ENCODE measurements at regions not wholly inside any gene's neighbourhood (a gene's known extent, or its start where the extent isn't known, plus 50 kb on each side); places are given as distances from the start of the nearest gene placed in this dataset.

GRCh38 chr6:43951756-43952675 lies 175.2 kb downstream of the MRPL14 start:
- TF ChIP-seq POLR2AphosphoS5 (IDR thresholded peaks at IDR 0.05): no peak
- intact Hi-C loops (cut with DNase I): loop anchor here (2.0 kb wide), 1 partner anchor 183 kb away; no protein-coding TSS in a partner anchor
- Histone ChIP-seq H3K27me3 (replicated peaks; ENCODE audit: insufficient read depth) (no peaks in the 10 kb centered on the region), H3K4me3 (no peak overlapping the region), H3K4me1 (replicated peaks) (no peaks in the 10 kb centered on the region), H3K9me3 (no peaks in the 10 kb centered on the region), H3K27ac (no peak overlapping the region), H3K36me3 (no peaks in the 10 kb centered on the region)
- no peak for DNase-seq (ENCODE audit: low spot score)
- 91% methylated on average over 8 of the region's 8 CpGs for WGBS

- intact Hi-C loops (cut with DNase I): loop anchor here (2.0 kb wide), 1 partner anchor 182 kb away; no protein-coding TSS in a partner anchor
- Histone ChIP-seq H3K27ac (no peak overlapping the region), H3K27me3 (replicated peaks; ENCODE audit: insufficient read depth) (no peaks in the 10 kb centered on the region), H3K36me3 (no peaks in the 10 kb centered on the region), H3K4me1 (replicated peaks) (no peaks in the 10 kb centered on the region), H3K9me3 (no peaks in the 10 kb centered on the region), H3K4me3 (no peak overlapping the region)
- WGBS: 88% methylated on average over 4 of the region's 5 CpGs
- TF ChIP-seq CTCF (IDR thresholded peaks at IDR 0.05) (peak in 1 of 4 experiments; percentile 27), POLR2AphosphoS5 (IDR thresholded peaks at IDR 0.05) (no peak)
- DNase-seq (ENCODE audit: low spot score): no peak
Observed at GRCh38 chr6:43951063-43951755, 176.0 kb downstream of the MRPL14 start.

DNA sequence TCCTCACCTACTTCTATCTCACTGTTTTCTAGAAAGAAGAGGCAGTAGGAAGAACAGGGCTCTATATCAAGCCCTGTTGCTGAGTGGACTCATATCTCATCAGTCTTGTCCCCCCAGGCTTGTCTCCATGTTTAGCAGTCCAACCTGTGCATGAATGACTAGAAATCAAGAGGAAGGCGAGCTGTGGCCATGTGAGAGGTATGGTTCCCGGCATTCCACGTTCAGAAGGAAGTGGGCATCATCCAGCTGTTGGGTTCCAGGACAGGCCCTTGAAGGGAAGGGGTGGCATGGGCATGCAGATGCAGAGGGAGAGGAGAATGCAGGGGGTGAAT lies 176.6 kb downstream of the MRPL14 start:
- no peak for TF ChIP-seq POLR2A (IDR thresholded peaks at IDR 0.05)
- TF ChIP-seq POLR2AphosphoS5 (IDR thresholded peaks at IDR 0.05): no peak
- no peak for TF ChIP-seq CTCF (IDR thresholded peaks at IDR 0.05)
- no peaks in the 10 kb centered on the region for H3K4me1 ChIP-seq (replicated peaks)
- intact Hi-C loops (cut with DNase I): loop anchor here (2.0 kb wide), 1 partner anchor 182 kb away; no protein-coding TSS in a partner anchor
- no peaks in the 10 kb centered on the region for H3K36me3 ChIP-seq
- no peak for DNase-seq (ENCODE audit: low spot score)
- 94% methylated on average over 3 of the region's 3 CpGs for WGBS
- H3K27ac ChIP-seq: no peak overlapping the region
- H3K9me3 ChIP-seq: no peaks in the 10 kb centered on the region
- no peaks in the 10 kb centered on the region for H3K27me3 ChIP-seq (replicated peaks; ENCODE audit: insufficient read depth)
- H3K4me3 ChIP-seq: no peak overlapping the region

GRCh38 chr6:43950051-43950605 lies 177.1 kb downstream of the MRPL14 start:
- intact Hi-C loops (cut with DNase I): loop anchor here (2.0 kb wide), 1 partner anchor 181 kb away; no protein-coding TSS in a partner anchor
- H3K4me1 ChIP-seq (replicated peaks): no peaks in the 10 kb centered on the region
- no peaks in the 10 kb centered on the region for H3K9me3 ChIP-seq
- no peaks in the 10 kb centered on the region for H3K36me3 ChIP-seq
- no peaks in the 10 kb centered on the region for H3K27me3 ChIP-seq (replicated peaks; ENCODE audit: insufficient read depth)
- no peak overlapping the region for H3K4me3 ChIP-seq
- no peak overlapping the region for H3K27ac ChIP-seq
- TF ChIP-seq POLR2AphosphoS5 (IDR thresholded peaks at IDR 0.05): no peak
- TF ChIP-seq CTCF (IDR thresholded peaks at IDR 0.05): no peak
- no peak for TF ChIP-seq POLR2A (IDR thresholded peaks at IDR 0.05)
- DNase-seq (ENCODE audit: low spot score): no peak
- 92% methylated on average over 11 of the region's 11 CpGs for WGBS

- no peak overlapping the region for H3K27ac ChIP-seq
Observed at GRCh38 chr6:43949551-43949991, 177.7 kb downstream of the MRPL14 start.

More at GRCh38 chr6:43949551-43949991, 177.7 kb downstream of the MRPL14 start:
- Histone ChIP-seq H3K4me3 (no peak overlapping the region), H3K27me3 (replicated peaks; ENCODE audit: insufficient read depth) (no peaks in the 10 kb centered on the region), H3K4me1 (replicated peaks) (no peaks in the 10 kb centered on the region), H3K9me3 (no peaks in the 10 kb centered on the region), H3K36me3 (no peaks in the 10 kb centered on the region)
- no peak for DNase-seq (ENCODE audit: low spot score)
- TF ChIP-seq POLR2A (IDR thresholded peaks at IDR 0.05): no peak
- no peak for TF ChIP-seq POLR2AphosphoS5 (IDR thresholded peaks at IDR 0.05)
- no peak for TF ChIP-seq CTCF (IDR thresholded peaks at IDR 0.05)
- WGBS: 97% methylated on average over 2 of the region's 2 CpGs
- intact Hi-C loops (cut with DNase I): no loop called here

All from prostate gland (tissue), 2 donors.